Progenitor cell of endocrine pancreas (in vitro differentiated cells): ENCODE measurements at regions not wholly inside any gene's neighbourhood (a gene's known extent, or its start where the extent isn't known, plus 50 kb on each side); places are given as distances from the start of the nearest gene placed in this dataset.

Source experiments
- DNase-seq: peaks from one replicate; pipeline ENCODE4 v3.0.0; 2021; ENCODE audit warnings: low spot score; ENCODE audit not compliant: unreplicated experiment
- H3K27ac Mint-ChIP-seq: 2 replicates; pipeline ENCODE4 v1.8.0; 2021; ENCODE audit warnings: mild to moderate bottlenecking, moderate library complexity, mixed read lengths
- H3K27me3 Mint-ChIP-seq: 2 replicates; pipeline ENCODE4 v1.8.0; 2021; ENCODE audit warnings: mixed read lengths
- H3K36me3 Mint-ChIP-seq: 2 replicates; pipeline ENCODE4 v1.8.0; 2022; ENCODE audit warnings: mixed read lengths; ENCODE audit not compliant: insufficient read depth
- H3K4me1 Mint-ChIP-seq: 2 replicates; pipeline ENCODE4 v1.8.0; 2021; ENCODE audit warnings: low read depth, mixed read lengths
- H3K4me3 Mint-ChIP-seq: 2 replicates; pipeline ENCODE4 v1.8.0; 2021; ENCODE audit warnings: low read depth, mild to moderate bottlenecking, moderate library complexity, mixed read lengths
- H3K9me3 Mint-ChIP-seq: 2 replicates; pipeline ENCODE4 v1.8.0; 2021; ENCODE audit warnings: low read depth, mixed read lengths
- CTCF ChIP-seq: fragments of 200-600 bp; sonication (generic); IDR thresholded peaks from one replicate; pipeline ENCODE4 v1.5.0; 2021; ENCODE audit warnings: antibody characterized with exemption, mild to moderate bottlenecking; ENCODE audit not compliant: unreplicated experiment

- Mint-ChIP-seq H3K4me3 (no peak overlapping the region), H3K36me3 (no peaks in the 10 kb centered on the region), H3K9me3 (peaks cover 4% of the 10 kb centered on the region), H3K27ac (no peak overlapping the region), H3K27me3 (no peaks in the 10 kb centered on the region), H3K4me1 (no peaks in the 10 kb centered on the region)
- TF ChIP-seq CTCF, result no peak
- DNase-seq, result no peak
Observed at GRCh38 chr2:174656676-174657176, 59.1 kb upstream of the WIPF1 start.

- H3K36me3 Mint-ChIP-seq, result no peaks in the 10 kb centered on the region
- no peak for TF ChIP-seq CTCF
- no peak overlapping the region for H3K4me3 Mint-ChIP-seq
- no peak for DNase-seq
- no peak overlapping the region for H3K27ac Mint-ChIP-seq
- peaks cover 4% of the 10 kb centered on the region for H3K9me3 Mint-ChIP-seq
- no peaks in the 10 kb centered on the region for H3K4me1 Mint-ChIP-seq
- no peaks in the 10 kb centered on the region for H3K27me3 Mint-ChIP-seq
Observed at GRCh38 chr2:174656035-174656434, 58.4 kb upstream of the WIPF1 start.

- Mint-ChIP-seq H3K4me3 (no peak overlapping the region), H3K36me3 (peaks cover 5% of the 10 kb centered on the region), H3K9me3 (peaks cover 9% of the 10 kb centered on the region), H3K4me1 (no peaks in the 10 kb centered on the region), H3K27ac (no peak overlapping the region), H3K27me3 (no peaks in the 10 kb centered on the region)
- no peak for DNase-seq
- TF ChIP-seq CTCF, result no peak
Observed at GRCh38 chr2:174654419-174654941, 56.9 kb upstream of the WIPF1 start.

GRCh38 chr2:174648896-174649295, 51.3 kb upstream of the WIPF1 start:
- H3K27me3 Mint-ChIP-seq, result no peaks in the 10 kb centered on the region
- H3K4me3 Mint-ChIP-seq, result no peak overlapping the region
- peaks cover 6% of the 10 kb centered on the region for H3K36me3 Mint-ChIP-seq
- no peaks in the 10 kb centered on the region for H3K4me1 Mint-ChIP-seq
- DNase-seq, result no peak
- no peak overlapping the region for H3K27ac Mint-ChIP-seq
- peaks cover 12% of the 10 kb centered on the region for H3K9me3 Mint-ChIP-seq
- no peak for TF ChIP-seq CTCF
